ENCODE measurements at regions not wholly inside any gene's neighbourhood (a gene's known extent, or its start where the extent isn't known, plus 50 kb on each side); places are given as distances from the start of the nearest gene placed in this dataset.

DNA sequence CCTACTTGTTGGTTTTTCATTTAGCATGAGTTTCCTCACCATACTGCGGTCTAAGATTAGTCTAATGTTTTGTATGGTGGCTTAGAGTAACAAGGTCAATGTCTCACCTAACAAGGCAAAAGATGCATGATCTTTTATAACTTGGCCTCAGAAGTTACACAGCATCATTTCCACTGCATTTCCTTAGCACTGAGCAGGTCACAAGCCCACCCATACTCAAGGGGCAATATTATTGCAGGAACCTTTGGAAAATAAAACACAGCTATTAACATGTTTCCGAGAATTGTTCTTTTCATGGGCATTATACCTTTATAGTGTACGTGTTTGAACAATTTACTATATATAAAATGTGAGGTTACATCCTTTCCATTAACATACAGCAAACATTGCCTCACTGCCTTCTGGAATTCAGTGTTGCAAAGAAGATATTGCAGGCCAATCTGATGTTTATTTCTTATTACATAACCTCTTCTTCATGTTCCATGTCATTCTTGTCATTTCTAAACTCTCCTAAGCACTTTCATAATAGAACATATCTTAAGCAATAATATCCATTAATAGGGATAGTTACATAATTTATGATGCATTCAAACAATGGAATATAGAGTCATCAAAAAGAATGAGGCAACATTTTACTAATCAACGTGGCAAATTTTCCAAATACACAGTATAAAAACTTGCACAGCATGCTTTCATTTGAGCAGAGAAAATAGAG lies 153.8 kb downstream of the AREG start:
- TF ChIP-seq YY1 (IDR thresholded peaks at IDR 0.05; ENCODE audit: insufficient read depth, insufficient read length) (no peak), SUZ12 (IDR thresholded peaks at IDR 0.05; ENCODE audit: extremely low read depth, insufficient read depth, insufficient read length) (no peak), ZNF274 (IDR thresholded peaks at IDR 0.05; ENCODE audit: low read depth, low read length) (no peak)

Data from NT2/D1 (cell line).